ENCODE measurements at regions not wholly inside any gene's neighbourhood (a gene's known extent, or its start where the extent isn't known, plus 50 kb on each side); places are given as distances from the start of the nearest gene placed in this dataset.

- no peak for TF ChIP-seq CTCF (IDR thresholded peaks at IDR 0.05; ENCODE audit: low read depth, low read length)
- Histone ChIP-seq H3K4me1 (no peaks in the 10 kb centered on the region), H3K27me3 (peaks cover 7% of the 10 kb centered on the region; the same call in 1 of the 2 replicates), H3K4me3 (ENCODE audit: low read depth, low read length) (no peak overlapping the region), H3K36me3 (no peaks in the 10 kb centered on the region), H3K9me3 (no peaks in the 10 kb centered on the region)
- DNase-seq: no peak
Measured at GRCh38 chr21:31556662-31557061, 102.8 kb upstream of the SOD1 start.

GRCh38 chr21:31555741-31556191 is 103.7 kb upstream of the SOD1 start:
- Histone ChIP-seq H3K36me3 (no peaks in the 10 kb centered on the region), H3K4me1 (no peaks in the 10 kb centered on the region), H3K9me3 (no peaks in the 10 kb centered on the region), H3K27me3 (peaks cover 7% of the 10 kb centered on the region; the same call in 1 of the 2 replicates), H3K4me3 (ENCODE audit: low read depth, low read length) (no peak overlapping the region)
- DNase-seq: no peak
- TF ChIP-seq CTCF (IDR thresholded peaks at IDR 0.05; ENCODE audit: low read depth, low read length): no peak

- DNase-seq: no peak
Measured at GRCh38 chr21:31554511-31555022, 104.9 kb upstream of the SOD1 start.

GRCh38 chr21:31553926-31554325 is 105.6 kb upstream of the SOD1 start:
- Histone ChIP-seq H3K36me3 (no peaks in the 10 kb centered on the region), H3K9me3 (no peaks in the 10 kb centered on the region), H3K27me3 (peaks cover 7% of the 10 kb centered on the region; the same call in 1 of the 2 replicates), H3K4me1 (no peaks in the 10 kb centered on the region), H3K4me3 (ENCODE audit: low read depth, low read length) (no peak overlapping the region)
- no peak for TF ChIP-seq CTCF (IDR thresholded peaks at IDR 0.05; ENCODE audit: low read depth, low read length)
- no peak for DNase-seq

More at GRCh38 chr21:31554511-31555022, 104.9 kb upstream of the SOD1 start:
- H3K4me1 ChIP-seq: no peaks in the 10 kb centered on the region
- H3K36me3 ChIP-seq: no peaks in the 10 kb centered on the region
- peaks cover 7% of the 10 kb centered on the region; the same call in 1 of the 2 replicates for H3K27me3 ChIP-seq
- H3K9me3 ChIP-seq: no peaks in the 10 kb centered on the region
- no peak for TF ChIP-seq CTCF (IDR thresholded peaks at IDR 0.05; ENCODE audit: low read depth, low read length)
- no peak overlapping the region for H3K4me3 ChIP-seq (ENCODE audit: low read depth, low read length)

GRCh38 chr21:31553461-31553860 is 106.0 kb upstream of the SOD1 start:
- Histone ChIP-seq H3K27me3 (peaks cover 7% of the 10 kb centered on the region; the same call in 1 of the 2 replicates), H3K9me3 (no peaks in the 10 kb centered on the region), H3K4me3 (ENCODE audit: low read depth, low read length) (no peak overlapping the region), H3K4me1 (no peaks in the 10 kb centered on the region), H3K36me3 (no peaks in the 10 kb centered on the region)
- no peak for DNase-seq
- no peak for TF ChIP-seq CTCF (IDR thresholded peaks at IDR 0.05; ENCODE audit: low read depth, low read length)

- Histone ChIP-seq H3K9me3 (no peaks in the 10 kb centered on the region), H3K27me3 (peaks cover 3% of the 10 kb centered on the region; the same call in 1 of the 2 replicates), H3K4me3 (ENCODE audit: low read depth, low read length) (no peak overlapping the region), H3K4me1 (no peaks in the 10 kb centered on the region), H3K36me3 (no peaks in the 10 kb centered on the region)
- no peak for TF ChIP-seq CTCF (IDR thresholded peaks at IDR 0.05; ENCODE audit: low read depth, low read length)
- no peak for DNase-seq
Measured at GRCh38 chr21:31552826-31553225, 106.7 kb upstream of the SOD1 start.
